Osteoblast (primary cell): ENCODE measurements at regions not wholly inside any gene's neighbourhood (a gene's known extent, or its start where the extent isn't known, plus 50 kb on each side); places are given as distances from the start of the nearest gene placed in this dataset.

Source experiments
- DNase-seq: peaks from one replicate; pipeline ENCODE4 v3.0.0; 2011; ENCODE audit warnings: low spot score, mixed read lengths; ENCODE audit not compliant: insufficient read length; ENCODE audit errors: missing footprints
- H2AFZ ChIP-seq: 2 replicates; pipeline ENCODE4 v1.6.0; 2011; ENCODE audit warnings: mild to moderate bottlenecking, low read length
- H3K27ac ChIP-seq: 2 replicates; pipeline ENCODE4 v1.5.1; 2011; ENCODE audit warnings: mild to moderate bottlenecking, low read depth, low read length, moderate library complexity
- H3K27me3 ChIP-seq: 2 replicates; pipeline ENCODE4 v1.6.0; 2012; ENCODE audit warnings: mild to moderate bottlenecking, control low read depth, inconsistent platforms, low read length, moderate library complexity; ENCODE audit not compliant: insufficient read depth
- H3K36me3 ChIP-seq: 2 replicates; pipeline ENCODE4 v1.5.1; 2011; ENCODE audit warnings: mild to moderate bottlenecking, low read length, control low read depth, moderate library complexity; ENCODE audit not compliant: insufficient read depth
- H3K4me1 ChIP-seq: 2 replicates; pipeline ENCODE4 v1.5.1; 2011; ENCODE audit warnings: mild to moderate bottlenecking, low read length, control low read depth, moderate library complexity; ENCODE audit not compliant: insufficient read depth
- H3K4me2 ChIP-seq: 2 replicates; pipeline ENCODE4 v1.6.0; 2011; ENCODE audit warnings: mild to moderate bottlenecking, low read length; ENCODE audit not compliant: insufficient read depth
- H3K4me3 ChIP-seq: fragments of 200-600 bp; sonication (generic); 3 replicates; pipeline ENCODE4 v1.5.1; 2012; ENCODE audit warnings: mild to moderate bottlenecking, low read length, inconsistent platforms; ENCODE audit not compliant: insufficient read depth
- H3K79me2 ChIP-seq: 2 replicates; pipeline ENCODE4 v1.6.0; 2012; ENCODE audit warnings: mild to moderate bottlenecking, low read length, control low read depth, inconsistent platforms; ENCODE audit not compliant: insufficient read depth
- H3K9me3 ChIP-seq: 2 replicates; pipeline ENCODE4 v1.5.1; 2011; ENCODE audit warnings: low read depth, low read length, control low read depth
- H4K20me1 ChIP-seq: 2 replicates; pipeline ENCODE4 v1.6.0; 2012; ENCODE audit warnings: mild to moderate bottlenecking, low read length, control low read depth; ENCODE audit not compliant: insufficient read depth
- TF ChIP-seq, protein P1 (sequence below): IDR thresholded peaks from 2 replicates; pipeline ENCODE4 v1.5.1; 2011; ENCODE audit warnings: mild to moderate bottlenecking, low read depth, low read length, moderate library complexity; ENCODE audit errors: extremely low read depth

DNA sequence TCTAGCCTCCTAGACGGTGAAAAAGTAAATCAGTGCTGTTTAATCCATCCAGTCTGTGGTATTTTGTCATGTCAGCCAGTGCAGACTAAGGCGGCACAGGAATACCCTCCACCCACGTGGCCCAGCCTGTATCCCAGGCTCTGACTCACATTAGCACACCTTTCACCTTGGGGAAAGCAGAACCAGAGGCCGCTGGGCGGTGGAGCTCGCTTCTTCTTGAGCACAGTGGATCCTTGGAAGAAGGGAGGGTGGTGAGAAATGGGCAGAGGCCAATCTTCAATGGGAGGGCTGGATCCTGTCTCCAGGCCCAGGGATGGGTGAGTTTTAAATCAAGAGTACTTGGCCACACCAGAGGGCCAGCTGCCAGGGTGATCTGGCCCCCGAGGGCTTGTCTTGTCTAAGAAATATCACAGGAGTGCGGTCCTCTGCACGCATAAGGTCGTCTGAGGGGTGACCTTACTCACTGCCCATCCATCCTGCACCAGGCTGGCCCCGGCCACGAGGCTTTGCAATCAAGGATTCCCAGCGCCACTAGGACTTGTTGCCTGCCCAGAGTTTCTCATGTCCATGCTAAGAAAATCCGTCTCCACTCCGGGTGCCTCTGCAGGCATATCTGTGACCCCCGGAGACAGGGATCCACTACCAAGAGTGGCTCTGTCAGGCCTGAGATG is 658.5 kb downstream of the BRD1 start:
- no peak for DNase-seq
- H3K4me3 ChIP-seq: no peak overlapping the region
- H3K79me2 ChIP-seq: no peaks in the 10 kb centered on the region
- TF ChIP-seq, protein P1, sequence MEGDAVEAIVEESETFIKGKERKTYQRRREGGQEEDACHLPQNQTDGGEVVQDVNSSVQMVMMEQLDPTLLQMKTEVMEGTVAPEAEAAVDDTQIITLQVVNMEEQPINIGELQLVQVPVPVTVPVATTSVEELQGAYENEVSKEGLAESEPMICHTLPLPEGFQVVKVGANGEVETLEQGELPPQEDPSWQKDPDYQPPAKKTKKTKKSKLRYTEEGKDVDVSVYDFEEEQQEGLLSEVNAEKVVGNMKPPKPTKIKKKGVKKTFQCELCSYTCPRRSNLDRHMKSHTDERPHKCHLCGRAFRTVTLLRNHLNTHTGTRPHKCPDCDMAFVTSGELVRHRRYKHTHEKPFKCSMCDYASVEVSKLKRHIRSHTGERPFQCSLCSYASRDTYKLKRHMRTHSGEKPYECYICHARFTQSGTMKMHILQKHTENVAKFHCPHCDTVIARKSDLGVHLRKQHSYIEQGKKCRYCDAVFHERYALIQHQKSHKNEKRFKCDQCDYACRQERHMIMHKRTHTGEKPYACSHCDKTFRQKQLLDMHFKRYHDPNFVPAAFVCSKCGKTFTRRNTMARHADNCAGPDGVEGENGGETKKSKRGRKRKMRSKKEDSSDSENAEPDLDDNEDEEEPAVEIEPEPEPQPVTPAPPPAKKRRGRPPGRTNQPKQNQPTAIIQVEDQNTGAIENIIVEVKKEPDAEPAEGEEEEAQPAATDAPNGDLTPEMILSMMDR: no peak
- no peak overlapping the region for H2AFZ ChIP-seq
- no peaks in the 10 kb centered on the region for H3K9me3 ChIP-seq
- no peaks in the 10 kb centered on the region for H3K4me1 ChIP-seq
- H3K4me2 ChIP-seq: no peak overlapping the region
- no peaks in the 10 kb centered on the region for H4K20me1 ChIP-seq
- H3K36me3 ChIP-seq: no peaks in the 10 kb centered on the region
- H3K27me3 ChIP-seq: no peaks in the 10 kb centered on the region
- H3K27ac ChIP-seq: no peak overlapping the region

DNA sequence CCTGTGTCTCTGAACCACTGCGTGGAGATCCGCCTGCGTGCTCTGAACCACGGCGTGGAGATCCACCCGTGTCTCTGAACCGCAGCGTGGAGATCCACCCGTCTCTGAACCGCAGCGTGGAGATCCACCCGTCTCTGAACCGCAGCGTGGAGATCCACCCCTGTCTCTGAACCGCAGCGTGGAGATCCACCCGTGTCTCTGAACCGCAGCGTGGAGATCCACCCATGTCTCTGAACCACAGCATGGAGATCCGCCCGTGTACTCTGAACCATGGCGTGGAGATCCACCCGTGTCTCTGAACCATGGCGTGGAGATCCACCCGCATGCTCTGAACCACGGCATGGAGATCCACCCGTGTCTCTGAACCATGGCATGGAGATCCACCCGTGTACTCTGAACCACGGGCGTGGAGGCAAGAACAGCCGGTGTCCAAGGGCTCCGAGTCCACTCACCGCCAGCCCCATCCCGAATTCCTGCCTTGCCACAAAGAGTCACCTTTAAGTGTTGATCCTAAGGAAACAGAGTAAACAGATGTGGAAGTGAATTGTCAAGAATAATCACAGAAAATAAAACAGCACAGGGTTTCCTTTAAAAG is 659.4 kb downstream of the BRD1 start:
- H3K36me3 ChIP-seq: no peaks in the 10 kb centered on the region
- no peak overlapping the region for H3K4me3 ChIP-seq
- H3K9me3 ChIP-seq: no peaks in the 10 kb centered on the region
- H3K4me2 ChIP-seq: no peak overlapping the region
- no peak overlapping the region for H3K27ac ChIP-seq
- no peaks in the 10 kb centered on the region for H3K4me1 ChIP-seq
- no peaks in the 10 kb centered on the region for H3K27me3 ChIP-seq
- TF ChIP-seq, protein P1: no peak
- no peak overlapping the region for H2AFZ ChIP-seq
- no peaks in the 10 kb centered on the region for H3K79me2 ChIP-seq
- DNase-seq: no peak
- H4K20me1 ChIP-seq: no peaks in the 10 kb centered on the region

DNA sequence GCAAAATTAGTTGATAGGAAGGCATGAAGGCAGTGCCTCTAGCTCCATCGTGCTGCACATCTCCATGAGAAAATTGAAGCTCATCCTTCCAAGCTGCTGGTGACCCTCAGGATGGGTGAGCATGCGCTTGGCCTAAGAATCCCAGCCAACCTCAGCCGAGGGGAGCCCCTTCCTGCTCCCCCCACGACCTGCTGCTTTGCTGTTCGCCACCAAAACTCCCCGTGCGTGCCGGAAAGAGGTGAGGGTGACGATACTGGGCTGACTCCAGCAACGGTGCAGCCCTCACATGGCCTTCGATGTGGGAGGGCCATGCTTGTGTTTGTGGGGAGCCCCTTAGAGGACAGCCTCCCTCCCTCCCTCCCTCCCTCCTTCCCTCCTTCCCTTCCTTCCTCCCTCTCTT is 660.9 kb downstream of the BRD1 start:
- no peak overlapping the region for H2AFZ ChIP-seq
- no peak overlapping the region for H3K4me3 ChIP-seq
- H3K4me2 ChIP-seq: no peak overlapping the region
- H3K36me3 ChIP-seq: no peaks in the 10 kb centered on the region
- H3K4me1 ChIP-seq: no peaks in the 10 kb centered on the region
- H4K20me1 ChIP-seq: no peaks in the 10 kb centered on the region
- no peak overlapping the region for H3K27ac ChIP-seq
- H3K27me3 ChIP-seq: no peaks in the 10 kb centered on the region
- no peak for DNase-seq
- no peaks in the 10 kb centered on the region for H3K9me3 ChIP-seq
- TF ChIP-seq, protein P1: no peak
- no peaks in the 10 kb centered on the region for H3K79me2 ChIP-seq

DNA sequence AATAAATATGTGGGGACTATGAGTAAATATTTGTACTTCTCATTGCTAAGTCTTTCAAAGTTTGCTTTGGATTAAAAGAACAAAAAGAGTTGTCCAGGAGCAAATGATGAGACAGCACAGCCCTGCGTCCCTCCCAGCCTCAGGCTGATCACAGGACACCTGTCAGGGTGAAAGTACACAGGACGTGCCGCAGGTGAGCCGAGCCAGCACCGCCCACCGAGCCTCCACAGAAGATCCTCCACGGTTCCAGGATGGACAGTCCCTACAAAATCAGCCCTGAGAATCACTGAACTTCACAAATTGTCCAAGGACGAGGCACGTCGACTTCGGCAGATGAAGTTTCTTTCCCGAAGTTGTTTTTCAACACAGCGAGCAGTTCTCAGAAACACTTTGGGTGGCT is 661.5 kb downstream of the BRD1 start:
- no peaks in the 10 kb centered on the region for H3K36me3 ChIP-seq
- no peaks in the 10 kb centered on the region for H3K27me3 ChIP-seq
- no peaks in the 10 kb centered on the region for H3K9me3 ChIP-seq
- DNase-seq: no peak
- H3K27ac ChIP-seq: no peak overlapping the region
- H2AFZ ChIP-seq: no peak overlapping the region
- H3K4me1 ChIP-seq: no peaks in the 10 kb centered on the region
- H3K79me2 ChIP-seq: no peaks in the 10 kb centered on the region
- TF ChIP-seq, protein P1: no peak
- no peak overlapping the region for H3K4me3 ChIP-seq
- H4K20me1 ChIP-seq: no peaks in the 10 kb centered on the region
- H3K4me2 ChIP-seq: no peak overlapping the region
